ENCODE measurements at regions not wholly inside any gene's neighbourhood (a gene's known extent, or its start where the extent isn't known, plus 50 kb on each side); places are given as distances from the start of the nearest gene placed in this dataset.

- Mint-ChIP-seq H3K4me3 (no peak overlapping the region), H3K9me3 (no peaks in the 10 kb centered on the region), H3K36me3 (no peaks in the 10 kb centered on the region), H3K4me1 (no peaks in the 10 kb centered on the region), H3K27ac (no peak overlapping the region), H3K27me3 (peaks cover 2% of the 10 kb centered on the region)
- DNase-seq (no peak), ATAC-seq (ENCODE audit: low read depth) (no peak)
- POLR2A ChIA-PET: no interaction called here
Observed at GRCh38 chr12:108008163-108008905, 120.8 kb upstream of the WSCD2 start.

- Mint-ChIP-seq H3K36me3 (no peaks in the 10 kb centered on the region), H3K4me3 (no peak overlapping the region), H3K27ac (no peak overlapping the region), H3K4me1 (no peaks in the 10 kb centered on the region), H3K9me3 (no peaks in the 10 kb centered on the region), H3K27me3 (peaks cover 2% of the 10 kb centered on the region)
- no peak for DNase-seq
- ATAC-seq (ENCODE audit: low read depth): no peak
- POLR2A ChIA-PET: no interaction called here
Observed at GRCh38 chr12:108009442-108010070, 119.5 kb upstream of the WSCD2 start.

- no peak overlapping the region for H3K27ac Mint-ChIP-seq
- DNase-seq (no peak), ATAC-seq (ENCODE audit: low read depth) (no peak)
- H3K4me3 Mint-ChIP-seq: no peak overlapping the region
- no peaks in the 10 kb centered on the region for H3K4me1 Mint-ChIP-seq
- no peaks in the 10 kb centered on the region for H3K36me3 Mint-ChIP-seq
- H3K27me3 Mint-ChIP-seq: peaks cover 5% of the 10 kb centered on the region
- no peaks in the 10 kb centered on the region for H3K9me3 Mint-ChIP-seq
- POLR2A ChIA-PET: no interaction called here
Observed at GRCh38 chr12:108016022-108016564, 113.0 kb upstream of the WSCD2 start.

GRCh38 chr12:108017472-108018057, 111.5 kb upstream of the WSCD2 start:
- no peak for ATAC-seq (ENCODE audit: low read depth)
- Mint-ChIP-seq H3K36me3 (no peaks in the 10 kb centered on the region), H3K4me1 (no peaks in the 10 kb centered on the region), H3K27me3 (peaks cover 2% of the 10 kb centered on the region), H3K27ac (no peak overlapping the region), H3K9me3 (no peaks in the 10 kb centered on the region), H3K4me3 (no peak overlapping the region)
- no peak for DNase-seq
- POLR2A ChIA-PET: no interaction called here

- Mint-ChIP-seq H3K4me1 (no peaks in the 10 kb centered on the region), H3K36me3 (no peaks in the 10 kb centered on the region), H3K27me3 (peaks cover 2% of the 10 kb centered on the region), H3K9me3 (no peaks in the 10 kb centered on the region), H3K4me3 (no peak overlapping the region), H3K27ac (no peak overlapping the region)
- DNase-seq: no peak
- ATAC-seq (ENCODE audit: low read depth): no peak
- POLR2A ChIA-PET: no interaction called here
Observed at GRCh38 chr12:108019862-108020261, 109.2 kb upstream of the WSCD2 start.

GRCh38 chr12:108021141-108021540, 107.9 kb upstream of the WSCD2 start:
- no peaks in the 10 kb centered on the region for H3K9me3 Mint-ChIP-seq
- POLR2A ChIA-PET: no interaction called here
- ATAC-seq (ENCODE audit: low read depth) (no peak), DNase-seq (no peak)
- peaks cover 6% of the 10 kb centered on the region for H3K27me3 Mint-ChIP-seq
- H3K4me1 Mint-ChIP-seq: no peaks in the 10 kb centered on the region
- H3K27ac Mint-ChIP-seq: no peak overlapping the region
- H3K36me3 Mint-ChIP-seq: no peaks in the 10 kb centered on the region
- no peak overlapping the region for H3K4me3 Mint-ChIP-seq

GRCh38 chr12:108021949-108022522, 107.1 kb upstream of the WSCD2 start:
- peaks cover 7% of the 10 kb centered on the region for H3K27me3 Mint-ChIP-seq
- H3K4me3 Mint-ChIP-seq: no peak overlapping the region
- H3K36me3 Mint-ChIP-seq: no peaks in the 10 kb centered on the region
- H3K27ac Mint-ChIP-seq: no peak overlapping the region
- no peaks in the 10 kb centered on the region for H3K9me3 Mint-ChIP-seq
- DNase-seq (no peak), ATAC-seq (ENCODE audit: low read depth) (no peak)
- H3K4me1 Mint-ChIP-seq: no peaks in the 10 kb centered on the region
- POLR2A ChIA-PET: no interaction called here

- H3K4me3 Mint-ChIP-seq: no peak overlapping the region
- ATAC-seq (ENCODE audit: low read depth): no peak
- POLR2A ChIA-PET: no interaction called here
- H3K9me3 Mint-ChIP-seq: no peaks in the 10 kb centered on the region
- H3K27me3 Mint-ChIP-seq: peaks cover 8% of the 10 kb centered on the region
- peaks cover 2% of the 10 kb centered on the region for H3K4me1 Mint-ChIP-seq
- DNase-seq: no peak
- no peaks in the 10 kb centered on the region for H3K36me3 Mint-ChIP-seq
- no peak overlapping the region for H3K27ac Mint-ChIP-seq
Observed at GRCh38 chr12:108029051-108029835, 99.8 kb upstream of the WSCD2 start.

GRCh38 chr12:108033090-108033489, 96.0 kb upstream of the WSCD2 start:
- ATAC-seq (ENCODE audit: low read depth): no peak
- Mint-ChIP-seq H3K36me3 (no peaks in the 10 kb centered on the region), H3K4me1 (peaks cover 2% of the 10 kb centered on the region), H3K27ac (no peak overlapping the region), H3K27me3 (peaks cover 9% of the 10 kb centered on the region), H3K4me3 (no peak overlapping the region), H3K9me3 (no peaks in the 10 kb centered on the region)
- POLR2A ChIA-PET: no interaction called here
- no peak for DNase-seq

- DNase-seq: no peak
- peaks cover 9% of the 10 kb centered on the region for H3K27me3 Mint-ChIP-seq
- no peak for ATAC-seq (ENCODE audit: low read depth)
- no peak overlapping the region for H3K27ac Mint-ChIP-seq
- POLR2A ChIA-PET: no interaction called here
- no peaks in the 10 kb centered on the region for H3K36me3 Mint-ChIP-seq
- H3K4me1 Mint-ChIP-seq: peaks cover 2% of the 10 kb centered on the region
- no peaks in the 10 kb centered on the region for H3K9me3 Mint-ChIP-seq
- H3K4me3 Mint-ChIP-seq: no peak overlapping the region
Observed at GRCh38 chr12:108035372-108035771, 93.7 kb upstream of the WSCD2 start.

- no peak for ATAC-seq (ENCODE audit: low read depth)
- POLR2A ChIA-PET: interaction anchor here (0.6 kb wide), 1 partner anchor 740 kb away, joined by 8 read pairs; no protein-coding TSS in a partner anchor
- no peak overlapping the region for H3K27ac Mint-ChIP-seq
- DNase-seq: no peak
- H3K9me3 Mint-ChIP-seq: no peaks in the 10 kb centered on the region
- H3K4me3 Mint-ChIP-seq: no peak overlapping the region
- H3K4me1 Mint-ChIP-seq: peaks cover 2% of the 10 kb centered on the region
- H3K27me3 Mint-ChIP-seq: peaks cover 6% of the 10 kb centered on the region
- H3K36me3 Mint-ChIP-seq: no peaks in the 10 kb centered on the region
Observed at GRCh38 chr12:108037960-108038359, 91.1 kb upstream of the WSCD2 start.

- DNase-seq (no peak), ATAC-seq (ENCODE audit: low read depth) (no peak)
- POLR2A ChIA-PET: no interaction called here
- no peak overlapping the region for H3K4me3 Mint-ChIP-seq
- H3K36me3 Mint-ChIP-seq: no peaks in the 10 kb centered on the region
- H3K27ac Mint-ChIP-seq: no peak overlapping the region
- H3K4me1 Mint-ChIP-seq: no peaks in the 10 kb centered on the region
- peaks cover 11% of the 10 kb centered on the region for H3K27me3 Mint-ChIP-seq
- no peaks in the 10 kb centered on the region for H3K9me3 Mint-ChIP-seq
Observed at GRCh38 chr12:108039794-108040193, 89.3 kb upstream of the WSCD2 start.

GRCh38 chr12:108040947-108041346, 88.1 kb upstream of the WSCD2 start:
- Mint-ChIP-seq H3K27me3 (peaks cover 11% of the 10 kb centered on the region), H3K36me3 (no peaks in the 10 kb centered on the region), H3K27ac (no peak overlapping the region), H3K9me3 (no peaks in the 10 kb centered on the region), H3K4me1 (no peaks in the 10 kb centered on the region), H3K4me3 (no peak overlapping the region)
- DNase-seq (no peak), ATAC-seq (ENCODE audit: low read depth) (no peak)
- POLR2A ChIA-PET: no interaction called here

Measured in activated naive CD8-positive, alpha-beta T cell treated with anti-CD3 and anti-CD28 coated beads, Interleukin-2, amount 10 ng/mL, durations not matched to agents 7 days and 5 days (primary cell).